Activated T-helper 17 cell treated with anti-CD3 and anti-CD28 coated beads, Interleukin-2, amount 50 U/mL, for 72 hours (primary cell): ENCODE measurements at regions not wholly inside any gene's neighbourhood (a gene's known extent, or its start where the extent isn't known, plus 50 kb on each side); places are given as distances from the start of the nearest gene placed in this dataset.
"Not testable (repeated sequence)": the region's sequence is repeated elsewhere in the genome, so short reads cannot be mapped to it uniquely, and the experiment has no call there.

Source experiments
- ATAC-seq: fragments of 150-1000 bp; cut with Tn5 transposase; replicated peaks from 2 replicates; pipeline ENCODE4 v1.10.0; 2021; ENCODE audit warnings: mild to moderate bottlenecking, moderate library complexity
- H3K27ac Mint-ChIP-seq: one replicate; pipeline ENCODE4 v1.8.0; 2022; ENCODE audit warnings: mixed read lengths
- H3K27me3 Mint-ChIP-seq: one replicate; pipeline ENCODE4 v1.8.0; 2022; ENCODE audit warnings: mixed read lengths
- H3K36me3 Mint-ChIP-seq: one replicate; pipeline ENCODE4 v1.8.0; 2022; ENCODE audit warnings: low read depth, mild to moderate bottlenecking, mixed read lengths
- H3K4me1 Mint-ChIP-seq: one replicate; pipeline ENCODE4 v1.8.0; 2022; ENCODE audit warnings: mixed read lengths
- H3K4me3 Mint-ChIP-seq: one replicate; pipeline ENCODE4 v1.8.0; 2022; ENCODE audit warnings: mild to moderate bottlenecking, mixed read lengths
- H3K9me3 Mint-ChIP-seq: one replicate; pipeline ENCODE4 v1.8.0; 2022; ENCODE audit warnings: mixed read lengths

DNA sequence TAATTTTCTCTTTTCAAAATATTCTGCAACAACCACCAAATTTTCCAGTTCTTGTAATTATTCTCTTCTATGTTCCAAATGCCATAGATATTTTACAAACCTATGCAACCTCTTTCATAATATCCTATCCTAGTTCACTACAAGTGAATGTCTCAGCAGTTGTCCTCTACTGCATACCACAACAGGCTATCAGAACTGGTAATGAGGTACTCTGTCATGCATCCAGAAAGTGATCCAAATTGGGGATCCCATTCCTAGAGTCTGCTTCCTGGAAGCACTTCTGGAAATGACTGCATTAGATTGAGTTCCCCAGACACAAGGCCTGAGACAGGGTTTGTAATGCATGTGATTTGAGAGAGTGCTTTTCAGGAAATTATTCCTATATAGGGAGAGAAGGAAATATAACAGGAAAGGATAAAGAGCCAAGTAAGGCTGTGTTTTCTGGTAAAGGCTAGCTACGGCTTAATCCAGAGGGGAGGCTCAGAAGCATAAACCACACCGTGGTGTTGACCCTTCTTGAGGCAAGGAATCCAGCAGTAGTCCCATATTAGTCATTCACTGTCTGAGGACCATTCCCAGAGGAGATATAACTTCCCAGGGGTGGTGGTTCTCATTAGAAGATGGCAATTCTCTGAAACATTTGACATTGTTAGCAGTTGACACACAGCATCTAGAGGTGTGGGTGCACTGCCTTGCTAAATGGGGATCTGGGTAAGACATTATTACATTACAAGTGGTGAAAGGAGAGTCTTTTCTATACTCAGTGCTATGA is 80.3 kb upstream of the FST start:
- no peak overlapping the region for H3K4me3 Mint-ChIP-seq
- H3K9me3 Mint-ChIP-seq, result no peaks in the 10 kb centered on the region
- peaks cover 13% of the 10 kb centered on the region for H3K27me3 Mint-ChIP-seq
- H3K36me3 Mint-ChIP-seq, result no peaks in the 10 kb centered on the region
- no peak for ATAC-seq
- no peaks in the 10 kb centered on the region for H3K4me1 Mint-ChIP-seq
- H3K27ac Mint-ChIP-seq, result no peak overlapping the region

GRCh38 chr5:53403291-53403690 is 77.1 kb upstream of the FST start:
- no peaks in the 10 kb centered on the region for H3K36me3 Mint-ChIP-seq
- H3K4me1 Mint-ChIP-seq, result no peaks in the 10 kb centered on the region
- no peak overlapping the region for H3K4me3 Mint-ChIP-seq
- H3K27me3 Mint-ChIP-seq, result peaks cover 13% of the 10 kb centered on the region
- no peak overlapping the region for H3K27ac Mint-ChIP-seq
- no peaks in the 10 kb centered on the region for H3K9me3 Mint-ChIP-seq
- no peak for ATAC-seq

DNA sequence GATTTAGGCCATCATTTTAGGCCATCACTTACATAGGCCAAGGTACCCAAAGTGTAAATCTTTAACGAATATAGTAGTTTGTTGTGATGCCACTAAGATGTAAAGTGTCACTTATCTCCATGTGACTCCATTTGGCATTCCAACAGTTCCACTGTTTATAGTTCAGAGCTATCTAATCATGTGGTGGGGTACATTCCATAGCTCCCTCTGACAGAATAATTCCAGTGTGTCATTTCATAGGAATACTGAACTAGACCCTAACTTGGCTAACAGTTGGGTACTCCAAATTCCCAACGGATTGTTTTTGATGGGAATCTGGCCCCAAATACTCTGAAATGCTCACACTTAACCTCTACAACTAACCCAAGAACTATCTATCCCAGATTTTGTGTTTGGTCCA is 76.7 kb upstream of the FST start:
- H3K9me3 Mint-ChIP-seq, result no peaks in the 10 kb centered on the region
- H3K4me3 Mint-ChIP-seq, result no peak overlapping the region
- H3K27ac Mint-ChIP-seq, result no peak overlapping the region
- peaks cover 13% of the 10 kb centered on the region for H3K27me3 Mint-ChIP-seq
- no peaks in the 10 kb centered on the region for H3K36me3 Mint-ChIP-seq
- no peaks in the 10 kb centered on the region for H3K4me1 Mint-ChIP-seq
- no peak for ATAC-seq

DNA sequence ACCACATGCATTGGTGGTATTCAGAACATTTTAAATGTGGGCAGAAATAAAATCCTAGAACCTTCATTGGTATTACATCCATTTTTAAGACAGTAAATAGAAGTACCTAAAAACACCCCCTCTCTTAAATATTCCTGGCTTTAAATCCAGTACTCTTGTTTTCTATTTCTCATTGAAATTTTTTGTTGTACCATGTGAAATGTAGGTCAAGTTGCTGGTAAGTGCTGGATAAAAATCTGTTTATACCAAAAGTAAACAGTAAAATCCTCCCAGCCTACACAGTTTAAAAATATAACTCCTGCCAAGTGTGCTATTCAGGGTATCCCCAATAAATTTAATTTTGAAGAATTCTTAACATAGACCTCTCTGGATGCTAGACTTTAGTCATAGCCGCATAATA is 75.0 kb upstream of the FST start:
- H3K27me3 Mint-ChIP-seq, result peaks cover 9% of the 10 kb centered on the region
- no peak overlapping the region for H3K4me3 Mint-ChIP-seq
- ATAC-seq, result no peak
- no peaks in the 10 kb centered on the region for H3K36me3 Mint-ChIP-seq
- H3K4me1 Mint-ChIP-seq, result no peaks in the 10 kb centered on the region
- H3K9me3 Mint-ChIP-seq, result no peaks in the 10 kb centered on the region
- no peak overlapping the region for H3K27ac Mint-ChIP-seq

GRCh38 chr5:53406630-53407316 is 73.7 kb upstream of the FST start:
- Mint-ChIP-seq H3K9me3 (no peaks in the 10 kb centered on the region), H3K4me1 (no peaks in the 10 kb centered on the region), H3K27me3 (peaks cover 4% of the 10 kb centered on the region), H3K36me3 (no peaks in the 10 kb centered on the region), H3K27ac (no peak overlapping the region), H3K4me3 (no peak overlapping the region)
- no peak for ATAC-seq

GRCh38 chr5:53407373-53407772 is 73.1 kb upstream of the FST start:
- H3K27ac Mint-ChIP-seq, result no peak overlapping the region
- H3K36me3 Mint-ChIP-seq, result no peaks in the 10 kb centered on the region
- no peaks in the 10 kb centered on the region for H3K27me3 Mint-ChIP-seq
- H3K4me1 Mint-ChIP-seq, result no peaks in the 10 kb centered on the region
- no peak overlapping the region for H3K4me3 Mint-ChIP-seq
- no peaks in the 10 kb centered on the region for H3K9me3 Mint-ChIP-seq
- ATAC-seq, result no peak

DNA sequence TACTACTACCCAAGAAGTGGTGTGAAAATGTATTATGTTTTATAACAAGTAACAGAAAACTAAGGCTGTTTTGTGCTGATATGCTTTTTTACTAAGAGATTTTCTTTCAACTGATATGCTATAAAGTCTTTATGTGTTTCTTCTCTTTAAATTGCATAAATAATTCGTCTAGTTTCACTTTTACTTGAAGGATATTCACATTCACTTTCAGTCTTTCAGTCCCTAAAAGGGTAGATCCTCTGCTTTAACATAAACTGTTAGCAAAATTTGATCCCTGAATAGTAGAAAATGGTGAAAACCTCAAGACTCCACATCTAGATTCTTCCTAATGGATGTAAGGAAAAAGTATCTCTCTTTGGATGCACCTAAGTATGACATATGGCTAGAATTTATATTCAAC is 69.0 kb upstream of the FST start:
- H3K36me3 Mint-ChIP-seq, result no peaks in the 10 kb centered on the region
- no peak overlapping the region for H3K27ac Mint-ChIP-seq
- H3K9me3 Mint-ChIP-seq, result no peaks in the 10 kb centered on the region
- no peak for ATAC-seq
- no peaks in the 10 kb centered on the region for H3K4me1 Mint-ChIP-seq
- H3K4me3 Mint-ChIP-seq, result no peak overlapping the region
- no peaks in the 10 kb centered on the region for H3K27me3 Mint-ChIP-seq

DNA sequence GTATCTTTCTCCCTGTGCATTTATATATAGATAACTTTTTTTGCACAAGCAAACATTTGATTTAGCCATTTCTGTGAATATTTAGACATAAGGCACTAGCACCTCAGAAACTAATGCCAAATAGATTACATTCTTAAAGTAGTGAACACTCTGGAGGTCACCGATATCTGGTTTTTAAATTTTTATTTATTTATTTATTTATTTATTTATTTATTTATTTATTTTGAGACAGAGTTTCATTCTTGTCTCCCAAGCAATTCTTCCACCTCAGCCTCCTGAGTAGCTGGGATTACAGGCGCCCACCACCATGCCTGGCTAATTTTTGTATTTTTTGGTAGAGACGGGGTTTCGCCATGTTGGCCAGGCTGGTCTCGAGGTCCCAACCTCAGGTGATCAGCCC is 67.9 kb upstream of the FST start:
- H3K27me3 Mint-ChIP-seq, result not testable (repeated sequence)

GRCh38 chr5:53416144-53416738 is 64.2 kb upstream of the FST start:
- H3K4me1 Mint-ChIP-seq, result no peaks in the 10 kb centered on the region
- no peaks in the 10 kb centered on the region for H3K36me3 Mint-ChIP-seq
- ATAC-seq, result peak; percentile 75
- no peak overlapping the region for H3K4me3 Mint-ChIP-seq
- H3K27me3 Mint-ChIP-seq, result peaks cover 3% of the 10 kb centered on the region
- H3K27ac Mint-ChIP-seq, result no peak overlapping the region
- no peaks in the 10 kb centered on the region for H3K9me3 Mint-ChIP-seq

More for the DNA sequence above, 67.9 kb upstream of the FST start:
- not testable (repeated sequence) for H3K4me1 Mint-ChIP-seq, H3K9me3 Mint-ChIP-seq, H3K4me3 Mint-ChIP-seq, H3K27ac Mint-ChIP-seq, ATAC-seq, H3K36me3 Mint-ChIP-seq

- Mint-ChIP-seq H3K9me3 (no peaks in the 10 kb centered on the region), H3K36me3 (no peaks in the 10 kb centered on the region), H3K27ac (no peak overlapping the region), H3K4me1 (no peaks in the 10 kb centered on the region), H3K4me3 (no peak overlapping the region), H3K27me3 (peaks cover 15% of the 10 kb centered on the region)
- ATAC-seq, result no peak
Measured at GRCh38 chr5:53418409-53418808, 62.0 kb upstream of the FST start.

GRCh38 chr5:53418826-53419658 is 61.4 kb upstream of the FST start:
- ATAC-seq, result no peak
- Mint-ChIP-seq H3K4me3 (no peak overlapping the region), H3K27ac (no peak overlapping the region), H3K36me3 (no peaks in the 10 kb centered on the region), H3K4me1 (no peaks in the 10 kb centered on the region), H3K9me3 (no peaks in the 10 kb centered on the region), H3K27me3 (peaks cover 15% of the 10 kb centered on the region)

DNA sequence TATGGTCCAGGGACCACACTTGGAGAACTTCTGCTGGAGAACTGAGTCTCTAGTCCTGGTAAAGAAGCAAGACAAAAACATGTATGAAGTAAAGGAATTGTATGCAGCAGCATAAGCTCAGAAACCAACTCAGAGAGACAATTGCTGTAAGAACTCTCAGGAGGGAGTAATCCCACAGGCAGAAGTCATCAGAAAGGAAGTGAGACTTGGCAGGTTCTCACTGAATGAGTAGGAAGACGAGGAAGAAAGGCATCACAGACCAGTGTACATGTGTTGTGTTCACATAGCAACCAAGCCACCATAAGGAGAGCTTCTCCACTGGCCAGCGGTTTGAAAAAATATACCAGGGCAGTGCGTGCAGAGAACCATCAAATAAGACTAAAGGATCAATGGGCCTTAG is 57.9 kb upstream of the FST start:
- Mint-ChIP-seq H3K27ac (no peak overlapping the region), H3K36me3 (no peaks in the 10 kb centered on the region), H3K27me3 (peaks cover 18% of the 10 kb centered on the region), H3K4me3 (no peak overlapping the region), H3K9me3 (no peaks in the 10 kb centered on the region), H3K4me1 (no peaks in the 10 kb centered on the region)
- ATAC-seq, result no peak

DNA sequence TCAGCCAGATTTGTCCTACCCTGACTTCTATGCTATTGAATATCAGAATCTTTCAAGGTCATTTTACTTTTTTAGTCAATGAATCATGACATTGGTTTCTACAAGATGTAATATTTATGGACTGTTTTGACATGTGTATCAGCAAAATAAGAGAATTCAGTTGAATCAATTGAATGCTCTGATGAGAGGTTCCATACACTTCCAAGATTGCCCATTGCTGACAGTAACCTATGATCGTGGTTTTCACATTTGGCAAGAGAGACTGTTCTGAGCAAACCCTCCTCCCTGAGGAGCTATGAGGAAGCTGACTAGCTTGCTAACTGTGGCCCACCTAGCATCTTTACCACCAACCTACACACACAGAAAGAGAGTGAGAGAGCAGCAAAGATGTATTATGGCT is 56.7 kb upstream of the FST start:
- Mint-ChIP-seq H3K4me3 (no peak overlapping the region), H3K27me3 (peaks cover 16% of the 10 kb centered on the region), H3K36me3 (no peaks in the 10 kb centered on the region), H3K4me1 (no peaks in the 10 kb centered on the region), H3K27ac (no peak overlapping the region), H3K9me3 (no peaks in the 10 kb centered on the region)
- no peak for ATAC-seq

- no peak overlapping the region for H3K27ac Mint-ChIP-seq
- H3K27me3 Mint-ChIP-seq, result peaks cover 22% of the 10 kb centered on the region
- H3K4me1 Mint-ChIP-seq, result no peaks in the 10 kb centered on the region
- H3K36me3 Mint-ChIP-seq, result no peaks in the 10 kb centered on the region
- ATAC-seq, result no peak
- H3K9me3 Mint-ChIP-seq, result no peaks in the 10 kb centered on the region
- H3K4me3 Mint-ChIP-seq, result no peak overlapping the region
Measured at GRCh38 chr5:53424686-53425615, 55.5 kb upstream of the FST start.
